ENCODE measurements at regions not wholly inside any gene's neighbourhood (a gene's known extent, or its start where the extent isn't known, plus 50 kb on each side); places are given as distances from the start of the nearest gene placed in this dataset.

DNA sequence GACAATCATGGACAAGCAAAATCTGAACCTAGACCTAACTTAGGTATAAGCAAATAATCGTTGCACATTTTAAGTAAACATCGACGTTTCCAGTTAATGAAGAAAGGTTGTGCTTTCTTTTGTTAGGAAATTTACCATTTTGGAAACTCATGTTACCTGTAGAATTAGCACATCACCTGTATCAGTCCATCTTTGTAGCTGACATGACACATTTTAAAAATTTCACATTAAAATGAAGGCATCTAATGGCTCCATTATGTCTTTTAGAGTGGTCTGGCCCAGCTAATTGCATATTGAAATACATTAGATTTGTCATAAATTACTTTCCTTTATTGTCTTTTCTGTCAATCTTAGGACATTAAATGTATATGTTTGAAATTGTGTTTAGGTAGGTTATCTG is 119.0 kb upstream of the MGAT5 start:
- TF ChIP-seq, protein P1, sequence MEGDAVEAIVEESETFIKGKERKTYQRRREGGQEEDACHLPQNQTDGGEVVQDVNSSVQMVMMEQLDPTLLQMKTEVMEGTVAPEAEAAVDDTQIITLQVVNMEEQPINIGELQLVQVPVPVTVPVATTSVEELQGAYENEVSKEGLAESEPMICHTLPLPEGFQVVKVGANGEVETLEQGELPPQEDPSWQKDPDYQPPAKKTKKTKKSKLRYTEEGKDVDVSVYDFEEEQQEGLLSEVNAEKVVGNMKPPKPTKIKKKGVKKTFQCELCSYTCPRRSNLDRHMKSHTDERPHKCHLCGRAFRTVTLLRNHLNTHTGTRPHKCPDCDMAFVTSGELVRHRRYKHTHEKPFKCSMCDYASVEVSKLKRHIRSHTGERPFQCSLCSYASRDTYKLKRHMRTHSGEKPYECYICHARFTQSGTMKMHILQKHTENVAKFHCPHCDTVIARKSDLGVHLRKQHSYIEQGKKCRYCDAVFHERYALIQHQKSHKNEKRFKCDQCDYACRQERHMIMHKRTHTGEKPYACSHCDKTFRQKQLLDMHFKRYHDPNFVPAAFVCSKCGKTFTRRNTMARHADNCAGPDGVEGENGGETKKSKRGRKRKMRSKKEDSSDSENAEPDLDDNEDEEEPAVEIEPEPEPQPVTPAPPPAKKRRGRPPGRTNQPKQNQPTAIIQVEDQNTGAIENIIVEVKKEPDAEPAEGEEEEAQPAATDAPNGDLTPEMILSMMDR (IDR thresholded peaks at IDR 0.05; ENCODE audit: low read length), result no peak
- no peak for TF ChIP-seq EZH2 (IDR thresholded peaks at IDR 0.05; ENCODE audit: borderline replicate concordance, low read length)
